ENCODE measurements at regions not wholly inside any gene's neighbourhood (a gene's known extent, or its start where the extent isn't known, plus 50 kb on each side); places are given as distances from the start of the nearest gene placed in this dataset.

GRCh38 chr10:33396279-33396678, 61.8 kb upstream of the NRP1 start:
- Mint-ChIP-seq H3K27ac (no peak overlapping the region), H3K9me3 (no peaks in the 10 kb centered on the region), H3K36me3 (no peaks in the 10 kb centered on the region), H3K4me3 (no peak overlapping the region), H3K27me3 (peaks cover 3% of the 10 kb centered on the region), H3K4me1 (no peaks in the 10 kb centered on the region)
- DNase-seq (no peak), ATAC-seq (ENCODE audit: low read depth) (no peak)
- POLR2A ChIA-PET: no interaction called here

- Mint-ChIP-seq H3K36me3 (no peaks in the 10 kb centered on the region), H3K4me1 (no peaks in the 10 kb centered on the region), H3K27me3 (peaks cover 11% of the 10 kb centered on the region), H3K27ac (no peak overlapping the region), H3K9me3 (no peaks in the 10 kb centered on the region), H3K4me3 (no peak overlapping the region)
- DNase-seq (no peak), ATAC-seq (ENCODE audit: low read depth) (no peak)
- POLR2A ChIA-PET: no interaction called here
These were observed 60.7 kb upstream of the NRP1 start for GRCh38 chr10:33395201-33395600.

GRCh38 chr10:33392706-33393105, 58.2 kb upstream of the NRP1 start:
- Mint-ChIP-seq H3K4me3 (no peak overlapping the region), H3K27me3 (peaks cover 16% of the 10 kb centered on the region), H3K4me1 (no peaks in the 10 kb centered on the region), H3K27ac (no peak overlapping the region), H3K9me3 (no peaks in the 10 kb centered on the region), H3K36me3 (no peaks in the 10 kb centered on the region)
- DNase-seq (no peak), ATAC-seq (ENCODE audit: low read depth) (no peak)
- POLR2A ChIA-PET: no interaction called here

GRCh38 chr10:33391611-33392465, 57.4 kb upstream of the NRP1 start:
- H3K9me3 Mint-ChIP-seq: no peaks in the 10 kb centered on the region
- ATAC-seq (ENCODE audit: low read depth): no peak
- no peak for DNase-seq
- POLR2A ChIA-PET: no interaction called here
- no peak overlapping the region for H3K4me3 Mint-ChIP-seq
- H3K27ac Mint-ChIP-seq: no peak overlapping the region
- no peaks in the 10 kb centered on the region for H3K4me1 Mint-ChIP-seq
- H3K27me3 Mint-ChIP-seq: peaks cover 16% of the 10 kb centered on the region
- H3K36me3 Mint-ChIP-seq: no peaks in the 10 kb centered on the region

- Mint-ChIP-seq H3K9me3 (no peaks in the 10 kb centered on the region), H3K4me1 (no peaks in the 10 kb centered on the region), H3K4me3 (no peak overlapping the region), H3K27me3 (peaks cover 16% of the 10 kb centered on the region), H3K27ac (no peak overlapping the region), H3K36me3 (no peaks in the 10 kb centered on the region)
- POLR2A ChIA-PET: no interaction called here
- no peak for ATAC-seq (ENCODE audit: low read depth)
- no peak for DNase-seq
These were observed 55.6 kb upstream of the NRP1 start for GRCh38 chr10:33390046-33390445.

- POLR2A ChIA-PET: no interaction called here
- DNase-seq (no peak), ATAC-seq (ENCODE audit: low read depth) (no peak)
- Mint-ChIP-seq H3K4me3 (no peak overlapping the region), H3K4me1 (no peaks in the 10 kb centered on the region), H3K27me3 (peaks cover 16% of the 10 kb centered on the region), H3K9me3 (no peaks in the 10 kb centered on the region), H3K27ac (no peak overlapping the region), H3K36me3 (no peaks in the 10 kb centered on the region)
These were observed 54.3 kb upstream of the NRP1 start for GRCh38 chr10:33388785-33389184.

- H3K27me3 Mint-ChIP-seq: peaks cover 16% of the 10 kb centered on the region
- no peaks in the 10 kb centered on the region for H3K36me3 Mint-ChIP-seq
- H3K4me1 Mint-ChIP-seq: no peaks in the 10 kb centered on the region
- no peaks in the 10 kb centered on the region for H3K9me3 Mint-ChIP-seq
- POLR2A ChIA-PET: no interaction called here
- DNase-seq (no peak), ATAC-seq (ENCODE audit: low read depth) (no peak)
- H3K4me3 Mint-ChIP-seq: no peak overlapping the region
- H3K27ac Mint-ChIP-seq: no peak overlapping the region
These were observed 53.9 kb upstream of the NRP1 start for GRCh38 chr10:33388382-33388781.

- POLR2A ChIA-PET: no interaction called here
- Mint-ChIP-seq H3K36me3 (no peaks in the 10 kb centered on the region), H3K27ac (no peak overlapping the region), H3K4me3 (no peak overlapping the region), H3K4me1 (no peaks in the 10 kb centered on the region), H3K27me3 (peaks cover 21% of the 10 kb centered on the region), H3K9me3 (no peaks in the 10 kb centered on the region)
- ATAC-seq (ENCODE audit: low read depth): no peak
- no peak for DNase-seq
These were observed 53.3 kb upstream of the NRP1 start for GRCh38 chr10:33387720-33388119.

- H3K36me3 Mint-ChIP-seq: no peaks in the 10 kb centered on the region
- no peak overlapping the region for H3K4me3 Mint-ChIP-seq
- POLR2A ChIA-PET: no interaction called here
- H3K27me3 Mint-ChIP-seq: peaks cover 21% of the 10 kb centered on the region
- DNase-seq: no peak
- ATAC-seq (ENCODE audit: low read depth): no peak
- no peak overlapping the region for H3K27ac Mint-ChIP-seq
- H3K4me1 Mint-ChIP-seq: no peaks in the 10 kb centered on the region
- no peaks in the 10 kb centered on the region for H3K9me3 Mint-ChIP-seq
These were observed 52.5 kb upstream of the NRP1 start for GRCh38 chr10:33386926-33387325.

- Mint-ChIP-seq H3K27ac (no peak overlapping the region), H3K9me3 (no peaks in the 10 kb centered on the region), H3K27me3 (peaks cover 12% of the 10 kb centered on the region), H3K4me1 (no peaks in the 10 kb centered on the region), H3K36me3 (no peaks in the 10 kb centered on the region), H3K4me3 (no peak overlapping the region)
- POLR2A ChIA-PET: no interaction called here
- DNase-seq: no peak
- ATAC-seq (ENCODE audit: low read depth): no peak
These were observed 51.2 kb upstream of the NRP1 start for GRCh38 chr10:33385686-33386085.

GRCh38 chr10:33385015-33385414, 50.5 kb upstream of the NRP1 start:
- ATAC-seq (ENCODE audit: low read depth) (no peak), DNase-seq (no peak)
- no peak overlapping the region for H3K27ac Mint-ChIP-seq
- no peaks in the 10 kb centered on the region for H3K9me3 Mint-ChIP-seq
- peaks cover 10% of the 10 kb centered on the region for H3K27me3 Mint-ChIP-seq
- no peaks in the 10 kb centered on the region for H3K36me3 Mint-ChIP-seq
- H3K4me3 Mint-ChIP-seq: no peak overlapping the region
- H3K4me1 Mint-ChIP-seq: no peaks in the 10 kb centered on the region
- POLR2A ChIA-PET: no interaction called here

Data from activated naive CD8-positive, alpha-beta T cell treated with anti-CD3 and anti-CD28 coated beads, Interleukin-2, amount 10 ng/mL, durations not matched to agents 7 days and 5 days (primary cell).